ENCODE measurements at regions not wholly inside any gene's neighbourhood (a gene's known extent, or its start where the extent isn't known, plus 50 kb on each side); places are given as distances from the start of the nearest gene placed in this dataset.

GRCh38 chr13:60347174-60347573, 49.8 kb upstream of the TDRD3 start:
- TF ChIP-seq CTCF (IDR thresholded peaks at IDR 0.05) = no peak
- no peak for TF ChIP-seq POLR2A (IDR thresholded peaks at IDR 0.05)

Measured in prostate gland (tissue), 2 donors.